Activated T-helper 17 cell treated with anti-CD3 and anti-CD28 coated beads, Interleukin-2, amount 50 U/mL, for 72 hours (primary cell): ENCODE measurements at regions not wholly inside any gene's neighbourhood (a gene's known extent, or its start where the extent isn't known, plus 50 kb on each side); places are given as distances from the start of the nearest gene placed in this dataset.
"Not testable (repeated sequence)": the region's sequence is repeated elsewhere in the genome, so short reads cannot be mapped to it uniquely, and the experiment has no call there.

ENCODE experiments used
- ATAC-seq: fragments of 150-1000 bp; cut with Tn5 transposase; replicated peaks from 2 replicates; pipeline ENCODE4 v1.10.0; 2021; ENCODE audit warnings: mild to moderate bottlenecking, moderate library complexity
- H3K27ac Mint-ChIP-seq: one replicate; pipeline ENCODE4 v1.8.0; 2022; ENCODE audit warnings: mixed read lengths
- H3K27me3 Mint-ChIP-seq: one replicate; pipeline ENCODE4 v1.8.0; 2022; ENCODE audit warnings: mixed read lengths
- H3K36me3 Mint-ChIP-seq: one replicate; pipeline ENCODE4 v1.8.0; 2022; ENCODE audit warnings: low read depth, mild to moderate bottlenecking, mixed read lengths
- H3K4me1 Mint-ChIP-seq: one replicate; pipeline ENCODE4 v1.8.0; 2022; ENCODE audit warnings: mixed read lengths
- H3K4me3 Mint-ChIP-seq: one replicate; pipeline ENCODE4 v1.8.0; 2022; ENCODE audit warnings: mild to moderate bottlenecking, mixed read lengths
- H3K9me3 Mint-ChIP-seq: one replicate; pipeline ENCODE4 v1.8.0; 2022; ENCODE audit warnings: mixed read lengths

GRCh38 chr13:65307056-65307455 is 1923.1 kb downstream of the PCDH9 start:
- ATAC-seq: no peak
- Mint-ChIP-seq H3K36me3 (no peaks in the 10 kb centered on the region), H3K4me1 (no peaks in the 10 kb centered on the region), H3K27ac (no peak overlapping the region), H3K4me3 (no peak overlapping the region), H3K9me3 (peaks cover 11% of the 10 kb centered on the region), H3K27me3 (no peaks in the 10 kb centered on the region)

GRCh38 chr13:65302691-65303090 is 1927.4 kb downstream of the PCDH9 start:
- Mint-ChIP-seq H3K27ac (no peak overlapping the region), H3K4me1 (no peaks in the 10 kb centered on the region), H3K9me3 (no peaks in the 10 kb centered on the region), H3K4me3 (no peak overlapping the region), H3K27me3 (no peaks in the 10 kb centered on the region), H3K36me3 (no peaks in the 10 kb centered on the region)
- ATAC-seq: no peak

GRCh38 chr13:65301506-65301905 is 1928.6 kb downstream of the PCDH9 start:
- peaks cover under 1% of the 10 kb centered on the region for H3K9me3 Mint-ChIP-seq
- H3K27me3 Mint-ChIP-seq: no peaks in the 10 kb centered on the region
- no peak overlapping the region for H3K4me3 Mint-ChIP-seq
- H3K27ac Mint-ChIP-seq: no peak overlapping the region
- ATAC-seq: no peak
- H3K4me1 Mint-ChIP-seq: no peaks in the 10 kb centered on the region
- H3K36me3 Mint-ChIP-seq: no peaks in the 10 kb centered on the region

- no peak for ATAC-seq
- Mint-ChIP-seq H3K27me3 (no peaks in the 10 kb centered on the region), H3K36me3 (no peaks in the 10 kb centered on the region), H3K27ac (no peak overlapping the region), H3K4me1 (no peaks in the 10 kb centered on the region), H3K4me3 (no peak overlapping the region), H3K9me3 (peaks cover 7% of the 10 kb centered on the region)
Observed at GRCh38 chr13:65300220-65300619, 1929.9 kb downstream of the PCDH9 start.

GRCh38 chr13:65293530-65294198 is 1936.5 kb downstream of the PCDH9 start:
- no peaks in the 10 kb centered on the region for H3K27me3 Mint-ChIP-seq
- no peak for ATAC-seq
- no peaks in the 10 kb centered on the region for H3K4me1 Mint-ChIP-seq
- H3K27ac Mint-ChIP-seq: no peak overlapping the region
- H3K4me3 Mint-ChIP-seq: no peak overlapping the region
- no peaks in the 10 kb centered on the region for H3K36me3 Mint-ChIP-seq
- peaks cover 13% of the 10 kb centered on the region for H3K9me3 Mint-ChIP-seq

GRCh38 chr13:65292488-65292901 is 1937.6 kb downstream of the PCDH9 start:
- H3K27me3 Mint-ChIP-seq: no peaks in the 10 kb centered on the region
- no peaks in the 10 kb centered on the region for H3K36me3 Mint-ChIP-seq
- no peak for ATAC-seq
- H3K4me1 Mint-ChIP-seq: no peaks in the 10 kb centered on the region
- H3K4me3 Mint-ChIP-seq: no peak overlapping the region
- H3K27ac Mint-ChIP-seq: no peak overlapping the region
- H3K9me3 Mint-ChIP-seq: peaks cover 13% of the 10 kb centered on the region

- Mint-ChIP-seq H3K9me3 (peaks cover 12% of the 10 kb centered on the region), H3K27ac (no peak overlapping the region), H3K4me3 (no peak overlapping the region), H3K27me3 (no peaks in the 10 kb centered on the region), H3K4me1 (no peaks in the 10 kb centered on the region), H3K36me3 (no peaks in the 10 kb centered on the region)
- ATAC-seq: no peak
Observed at GRCh38 chr13:65287405-65287804, 1942.7 kb downstream of the PCDH9 start.

- Mint-ChIP-seq H3K36me3 (no peaks in the 10 kb centered on the region), H3K27me3 (no peaks in the 10 kb centered on the region), H3K27ac (no peak overlapping the region), H3K9me3 (peaks cover 18% of the 10 kb centered on the region), H3K4me3 (no peak overlapping the region), H3K4me1 (no peaks in the 10 kb centered on the region)
- no peak for ATAC-seq
Observed at GRCh38 chr13:65275838-65276630, 1954.1 kb downstream of the PCDH9 start.

- H3K27me3 Mint-ChIP-seq: no peaks in the 10 kb centered on the region
- H3K9me3 Mint-ChIP-seq: peaks cover 20% of the 10 kb centered on the region
- no peaks in the 10 kb centered on the region for H3K36me3 Mint-ChIP-seq
- no peaks in the 10 kb centered on the region for H3K4me1 Mint-ChIP-seq
- H3K27ac Mint-ChIP-seq: no peak overlapping the region
- H3K4me3 Mint-ChIP-seq: no peak overlapping the region
- no peak for ATAC-seq
Observed at GRCh38 chr13:65275108-65275507, 1955.0 kb downstream of the PCDH9 start.

- not testable (repeated sequence) for H3K27me3 Mint-ChIP-seq, H3K4me1 Mint-ChIP-seq, H3K4me3 Mint-ChIP-seq, H3K36me3 Mint-ChIP-seq, H3K27ac Mint-ChIP-seq, ATAC-seq
- H3K9me3 Mint-ChIP-seq: peaks cover 20% of the 10 kb centered on the region
Observed at GRCh38 chr13:65273811-65274420, 1956.2 kb downstream of the PCDH9 start.

- Mint-ChIP-seq H3K4me1 (no peaks in the 10 kb centered on the region), H3K27ac (no peak overlapping the region), H3K9me3 (peaks cover 19% of the 10 kb centered on the region), H3K36me3 (no peaks in the 10 kb centered on the region), H3K4me3 (no peak overlapping the region), H3K27me3 (no peaks in the 10 kb centered on the region)
- no peak for ATAC-seq
Observed at GRCh38 chr13:65268009-65268408, 1962.1 kb downstream of the PCDH9 start.

GRCh38 chr13:65265988-65266387 is 1964.1 kb downstream of the PCDH9 start:
- no peaks in the 10 kb centered on the region for H3K36me3 Mint-ChIP-seq
- H3K27me3 Mint-ChIP-seq: no peaks in the 10 kb centered on the region
- no peak overlapping the region for H3K4me3 Mint-ChIP-seq
- no peak overlapping the region for H3K27ac Mint-ChIP-seq
- H3K4me1 Mint-ChIP-seq: no peaks in the 10 kb centered on the region
- H3K9me3 Mint-ChIP-seq: peaks cover 12% of the 10 kb centered on the region
- no peak for ATAC-seq

GRCh38 chr13:65264066-65264465 is 1966.1 kb downstream of the PCDH9 start:
- no peak overlapping the region for H3K27ac Mint-ChIP-seq
- no peaks in the 10 kb centered on the region for H3K27me3 Mint-ChIP-seq
- H3K36me3 Mint-ChIP-seq: no peaks in the 10 kb centered on the region
- H3K4me3 Mint-ChIP-seq: no peak overlapping the region
- peaks cover 11% of the 10 kb centered on the region for H3K9me3 Mint-ChIP-seq
- H3K4me1 Mint-ChIP-seq: no peaks in the 10 kb centered on the region
- ATAC-seq: no peak

- H3K4me1 Mint-ChIP-seq: no peaks in the 10 kb centered on the region
- H3K4me3 Mint-ChIP-seq: no peak overlapping the region
- ATAC-seq: no peak
- H3K36me3 Mint-ChIP-seq: no peaks in the 10 kb centered on the region
- no peak overlapping the region for H3K27ac Mint-ChIP-seq
- H3K27me3 Mint-ChIP-seq: no peaks in the 10 kb centered on the region
- peaks cover 7% of the 10 kb centered on the region for H3K9me3 Mint-ChIP-seq
Observed at GRCh38 chr13:65260946-65261891, 1968.9 kb downstream of the PCDH9 start.
